H9 (cell line): ENCODE measurements at regions not wholly inside any gene's neighbourhood (a gene's known extent, or its start where the extent isn't known, plus 50 kb on each side); places are given as distances from the start of the nearest gene placed in this dataset.

Experiments
- DNase-seq: peaks from one replicate; pipeline ENCODE4 v3.0.0-alpha.2; 2017
- H2AFZ ChIP-seq: one replicate; pipeline ENCODE4 v1.6.1; 2013; ENCODE audit warnings: mild to moderate bottlenecking, low read length, control low read depth, moderate library complexity
- H2AK5ac ChIP-seq: 2 replicates; pipeline ENCODE4 v1.6.1; 2013; ENCODE audit warnings: low read length, control low read depth, mixed read lengths; ENCODE audit not compliant: insufficient read length
- H2BK120ac ChIP-seq: one replicate; pipeline ENCODE4 v1.6.1; 2013; ENCODE audit warnings: low read depth, mild to moderate bottlenecking, low read length, control low read depth, inconsistent platforms; ENCODE audit not compliant: poor library complexity, severe bottlenecking
- H2BK12ac ChIP-seq: 2 replicates; pipeline ENCODE4 v1.6.1; 2013; ENCODE audit warnings: low read length, control low read depth, mixed read lengths, low read depth; ENCODE audit not compliant: insufficient read length
- H2BK15ac ChIP-seq: 2 replicates; pipeline ENCODE4 v1.6.1; 2013; ENCODE audit warnings: low read depth, low read length, control low read depth
- H2BK20ac ChIP-seq: one replicate; pipeline ENCODE4 v1.6.1; 2013; ENCODE audit warnings: low read depth, mild to moderate bottlenecking, low read length, control low read depth, inconsistent platforms; ENCODE audit not compliant: poor library complexity, severe bottlenecking
- H2BK5ac ChIP-seq: 2 replicates; pipeline ENCODE4 v1.6.1; 2013; ENCODE audit warnings: low read length, control low read depth, mixed read lengths; ENCODE audit not compliant: insufficient read length
- H3K14ac ChIP-seq: 2 replicates; pipeline ENCODE4 v1.6.1; 2013; ENCODE audit warnings: low read length, control low read depth; ENCODE audit not compliant: insufficient read depth
- H3K18ac ChIP-seq: 2 replicates; pipeline ENCODE4 v1.6.1; 2013; ENCODE audit warnings: low read depth, mild to moderate bottlenecking, mixed read lengths, low read length, control low read depth; ENCODE audit not compliant: insufficient read length
- H3K23ac ChIP-seq: 2 replicates; pipeline ENCODE4 v1.6.1; 2013; ENCODE audit warnings: low read length, control low read depth, mixed read lengths, low read depth; ENCODE audit not compliant: insufficient read length
- H3K23me2 ChIP-seq: 2 replicates; pipeline ENCODE4 v1.6.1; 2013; ENCODE audit warnings: low read depth, mild to moderate bottlenecking, mixed read lengths, low read length, control low read depth; ENCODE audit not compliant: insufficient read length, poor library complexity, severe bottlenecking
- H3K27ac ChIP-seq: 2 replicates; pipeline ENCODE4 v1.5.1; 2013; ENCODE audit warnings: low read length, control low read depth, mixed read lengths, low read depth; ENCODE audit not compliant: insufficient read length
- H3K27me3 ChIP-seq: 2 replicates; pipeline ENCODE4 v1.6.1; 2013; ENCODE audit warnings: low read length, control low read depth, inconsistent platforms; ENCODE audit not compliant: insufficient read depth
- H3K4ac ChIP-seq: 2 replicates; pipeline ENCODE4 v1.6.1; 2013; ENCODE audit warnings: low read depth, mild to moderate bottlenecking, control low read depth, inconsistent platforms, low read length, moderate library complexity
- H3K4me1 ChIP-seq: 2 replicates; pipeline ENCODE4 v1.6.1; 2013; ENCODE audit warnings: low read length, control low read depth, inconsistent platforms; ENCODE audit not compliant: insufficient read depth
- H3K4me2 ChIP-seq: 2 replicates; pipeline ENCODE4 v1.6.1; 2013; ENCODE audit warnings: low read length, control low read depth, mixed read lengths; ENCODE audit not compliant: insufficient read length, insufficient read depth
- H3K56ac ChIP-seq: 2 replicates; pipeline ENCODE4 v1.6.1; 2013; ENCODE audit warnings: low read depth, mild to moderate bottlenecking, mixed read lengths, low read length, control low read depth; ENCODE audit not compliant: insufficient read length
- H3K79me1 ChIP-seq: 2 replicates; pipeline ENCODE4 v1.6.1; 2013; ENCODE audit warnings: low read depth, mild to moderate bottlenecking, moderate library complexity, low read length, control low read depth, inconsistent platforms; ENCODE audit not compliant: insufficient read depth, poor library complexity, severe bottlenecking
- H3K79me2 ChIP-seq: 2 replicates; pipeline ENCODE4 v1.6.1; 2013; ENCODE audit warnings: low read length, control low read depth, inconsistent platforms; ENCODE audit not compliant: insufficient read depth
- H3K9ac ChIP-seq: 2 replicates; pipeline ENCODE4 v1.6.1; 2013; ENCODE audit warnings: low read length, control low read depth, mixed read lengths; ENCODE audit not compliant: insufficient read length; ENCODE audit errors: extremely low read depth
- H3K9me3 ChIP-seq: one replicate; pipeline ENCODE4 v1.6.1; 2013; ENCODE audit warnings: low read depth, low read length, inconsistent platforms; ENCODE audit not compliant: control insufficient read depth
- H3T11ph ChIP-seq: one replicate; pipeline ENCODE4 v1.6.1; 2013; ENCODE audit warnings: mild to moderate bottlenecking, low read length, control low read depth, inconsistent platforms
- H4K20me1 ChIP-seq: one replicate; pipeline ENCODE4 v1.6.1; 2013; ENCODE audit not compliant: control insufficient read depth, insufficient read length, insufficient read depth
- H4K5ac ChIP-seq: 2 replicates; pipeline ENCODE4 v1.6.1; 2013; ENCODE audit warnings: low read depth, mild to moderate bottlenecking, mixed read lengths, low read length, control low read depth; ENCODE audit not compliant: insufficient read length
- H4K8ac ChIP-seq: replicated peaks from 2 replicates; pipeline ENCODE4 v1.6.1; 2013; ENCODE audit warnings: low read length, control low read depth, mixed read lengths, low read depth; ENCODE audit not compliant: insufficient read length
- H4K91ac ChIP-seq: 2 replicates; pipeline ENCODE4 v1.6.1; 2013; ENCODE audit warnings: low read depth, mild to moderate bottlenecking, moderate library complexity, mixed read lengths, low read length, control low read depth; ENCODE audit not compliant: insufficient read length
- H3K27ac Mint-ChIP-seq, 3 experiments: 2 replicates in 2 of 3; 3 replicates in 1 of 3; pipeline ENCODE4 v1.8.0; 2020 to 2021; ENCODE audit warnings: mixed read lengths in 3 of 3, mild to moderate bottlenecking in 1 of 3, moderate library complexity in 1 of 3
- H3K27me3 Mint-ChIP-seq: 2 replicates; pipeline ENCODE4 v1.8.0; 2021; ENCODE audit warnings: low read depth, mild to moderate bottlenecking, moderate library complexity, mixed read lengths
- H3K36me3 Mint-ChIP-seq, 3 experiments: 2 replicates in 2 of 3; 3 replicates in 1 of 3; pipeline ENCODE4 v1.8.0; 2020 to 2021; ENCODE audit warnings: low read depth in 3 of 3, mixed read lengths in 3 of 3; ENCODE audit not compliant: insufficient read depth in 1 of 3
- H3K4me1 Mint-ChIP-seq, 2 experiments: 2 replicates each; pipeline ENCODE4 v1.8.0; 2020; ENCODE audit warnings: mixed read lengths in 2 of 2
- H3K4me3 Mint-ChIP-seq, 2 experiments: 2 replicates in 1 of 2; 3 replicates in 1 of 2; pipeline ENCODE4 v1.8.0; 2020 to 2021; ENCODE audit warnings: mild to moderate bottlenecking in 2 of 2, mixed read lengths in 2 of 2, moderate library complexity in 1 of 2
- H3K9me3 Mint-ChIP-seq, 2 experiments: 2 replicates in 1 of 2; 3 replicates in 1 of 2; pipeline ENCODE4 v1.8.0; 2020; ENCODE audit warnings: mild to moderate bottlenecking in 2 of 2, mixed read lengths in 2 of 2, moderate library complexity in 1 of 2
- WGBS: extraction: QIAGEN DNeasy Blood & Tissue Kit; methylation state at CpG from one replicate; pipeline ENCODE4 v1.1.7; 2013; ENCODE audit warnings: missing lambda C conversion rate, low lambda C conversion rate, mixed read lengths; ENCODE audit not compliant: insufficient read length; ENCODE audit errors: extremely low coverage; 5-methylcytosine and 5-hydroxymethylcytosine counted together
- TF ChIP-seq, protein P1 (sequence below): fragments of 200-600 bp; sonication (generic); conservative IDR thresholded peaks from 3 replicates; pipeline ENCODE4 v1.8.0; 2021; ENCODE audit warnings: antibody characterized with exemption, mild to moderate bottlenecking

DNA sequence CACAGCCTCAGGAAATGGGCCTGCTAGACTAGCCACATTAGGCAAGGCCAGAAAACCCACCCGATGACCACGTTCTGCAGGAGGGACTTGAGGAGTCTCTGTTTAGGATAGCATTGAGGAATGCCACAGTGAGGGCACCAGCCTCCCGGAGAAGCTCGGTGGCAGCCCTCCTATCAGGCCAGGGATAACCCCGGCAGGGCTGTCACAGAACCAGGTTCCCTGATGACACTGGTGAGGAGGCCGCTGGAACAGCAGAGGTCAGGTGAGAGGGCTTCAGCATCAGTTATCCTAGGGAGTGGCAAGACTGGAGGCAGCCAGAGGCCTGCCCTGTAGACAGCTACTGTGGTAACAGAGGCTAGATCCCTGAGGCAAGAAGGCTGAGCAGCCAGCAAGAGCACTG is 157.6 kb downstream of the MYLK4 start:
- H3K9ac ChIP-seq, result no peak overlapping the region
- no peak for DNase-seq
- Mint-ChIP-seq H3K27ac (no peak overlapping the region), H3K4me3 (no peak overlapping the region), H3K27me3 (peaks cover 1% of the 10 kb centered on the region), H3K36me3 (peaks cover 0 to 22% (median 0%) of the 10 kb centered on the region in 3 experiments; a peak in 3 of 7 replicates), H3K9me3 (peaks cover 7 to 14% of the 10 kb centered on the region in 2 experiments; a peak in 3 of 5 replicates), H3K4me1 (peaks cover 16 to 23% of the 10 kb centered on the region in 2 experiments)
- H3K79me1 ChIP-seq, result no peaks in the 10 kb centered on the region
- H3K79me2 ChIP-seq, result no peaks in the 10 kb centered on the region
- no peak overlapping the region for H4K91ac ChIP-seq
- no peak overlapping the region for H3T11ph ChIP-seq
- H3K18ac ChIP-seq, result no peak overlapping the region
- no peaks in the 10 kb centered on the region for H3K4me1 ChIP-seq
- H3K27ac ChIP-seq, result no peak overlapping the region
- no peak overlapping the region for H2BK12ac ChIP-seq
- no peak overlapping the region for H3K23ac ChIP-seq
- no peak overlapping the region for H3K56ac ChIP-seq
- H2BK15ac ChIP-seq, result no peak overlapping the region
- no peak overlapping the region for H3K4ac ChIP-seq
- TF ChIP-seq, protein P1, sequence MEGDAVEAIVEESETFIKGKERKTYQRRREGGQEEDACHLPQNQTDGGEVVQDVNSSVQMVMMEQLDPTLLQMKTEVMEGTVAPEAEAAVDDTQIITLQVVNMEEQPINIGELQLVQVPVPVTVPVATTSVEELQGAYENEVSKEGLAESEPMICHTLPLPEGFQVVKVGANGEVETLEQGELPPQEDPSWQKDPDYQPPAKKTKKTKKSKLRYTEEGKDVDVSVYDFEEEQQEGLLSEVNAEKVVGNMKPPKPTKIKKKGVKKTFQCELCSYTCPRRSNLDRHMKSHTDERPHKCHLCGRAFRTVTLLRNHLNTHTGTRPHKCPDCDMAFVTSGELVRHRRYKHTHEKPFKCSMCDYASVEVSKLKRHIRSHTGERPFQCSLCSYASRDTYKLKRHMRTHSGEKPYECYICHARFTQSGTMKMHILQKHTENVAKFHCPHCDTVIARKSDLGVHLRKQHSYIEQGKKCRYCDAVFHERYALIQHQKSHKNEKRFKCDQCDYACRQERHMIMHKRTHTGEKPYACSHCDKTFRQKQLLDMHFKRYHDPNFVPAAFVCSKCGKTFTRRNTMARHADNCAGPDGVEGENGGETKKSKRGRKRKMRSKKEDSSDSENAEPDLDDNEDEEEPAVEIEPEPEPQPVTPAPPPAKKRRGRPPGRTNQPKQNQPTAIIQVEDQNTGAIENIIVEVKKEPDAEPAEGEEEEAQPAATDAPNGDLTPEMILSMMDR, result no peak
- H2BK120ac ChIP-seq, result no peak overlapping the region
- H4K5ac ChIP-seq, result no peak overlapping the region
- no peak overlapping the region for H3K4me2 ChIP-seq
- no peaks in the 10 kb centered on the region for H3K27me3 ChIP-seq
- no peaks in the 10 kb centered on the region for H3K23me2 ChIP-seq
- no peak overlapping the region for H3K14ac ChIP-seq
- H2BK5ac ChIP-seq, result no peak overlapping the region
- H2BK20ac ChIP-seq, result no peak overlapping the region
- no CpG with 5 or more reads among the region's 6 CpGs for WGBS
- H2AK5ac ChIP-seq, result no peak overlapping the region
- H3K9me3 ChIP-seq, result no peaks in the 10 kb centered on the region
- H2AFZ ChIP-seq, result no peak overlapping the region
- no peak overlapping the region for H4K8ac ChIP-seq
- H4K20me1 ChIP-seq, result no peaks in the 10 kb centered on the region
